PFSK-1 (cell line): ENCODE measurements at regions not wholly inside any gene's neighbourhood (a gene's known extent, or its start where the extent isn't known, plus 50 kb on each side); places are given as distances from the start of the nearest gene placed in this dataset.

Source experiments
- POLR2AphosphoS5 ChIP-seq: IDR thresholded peaks from 2 replicates; pipeline ENCODE4 v1.6.1; 2012; ENCODE audit warnings: low read depth, mild to moderate bottlenecking, control low read depth, low read length, moderate library complexity
- TAF1 ChIP-seq: IDR thresholded peaks from 2 replicates; pipeline ENCODE4 v1.6.1; 2012; ENCODE audit warnings: low read length, control low read depth, borderline replicate concordance; ENCODE audit not compliant: insufficient read depth

GRCh38 chr4:38294238-38294637 is 334.0 kb downstream of the PTTG2 start:
- TF ChIP-seq POLR2AphosphoS5 (no peak), TAF1 (no peak)
